HG03520 (cell line): ENCODE measurements at regions not wholly inside any gene's neighbourhood (a gene's known extent, or its start where the extent isn't known, plus 50 kb on each side); places are given as distances from the start of the nearest gene placed in this dataset.
A peak's percentile ranks its signal among the peaks of the same experiment; 100 is the strongest.
"Not testable (repeated sequence)": the region's sequence is repeated elsewhere in the genome, so short reads cannot be mapped to it uniquely, and the experiment has no call there.

Experiments used
- ATAC-seq: cut with Tn5 transposase; IDR thresholded peaks from one replicate; pipeline ENCODE4 v1.9.1; 2021; ENCODE audit warnings: mild to moderate bottlenecking, moderate library complexity; ENCODE audit not compliant: unreplicated experiment

DNA sequence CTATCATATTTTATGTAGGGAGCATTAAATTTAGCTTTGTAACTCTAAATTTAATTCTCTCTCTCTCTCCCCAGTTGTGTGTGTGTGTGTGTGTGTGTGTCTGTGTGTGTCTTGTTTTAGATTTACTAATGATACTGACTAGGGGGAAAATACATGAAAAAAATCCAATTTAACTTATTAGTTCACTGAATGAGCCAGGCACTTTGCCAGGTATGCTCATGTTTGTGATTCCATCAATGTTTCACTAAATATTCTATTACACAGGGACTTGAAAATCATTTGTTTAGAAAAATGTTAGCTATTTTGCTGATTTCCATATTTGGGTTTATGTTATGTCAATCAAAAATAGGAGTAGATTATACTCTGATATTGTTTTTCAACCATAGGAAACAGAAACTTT, 203.7 kb upstream of the ZNF804A start:
- ATAC-seq, result no peak

DNA sequence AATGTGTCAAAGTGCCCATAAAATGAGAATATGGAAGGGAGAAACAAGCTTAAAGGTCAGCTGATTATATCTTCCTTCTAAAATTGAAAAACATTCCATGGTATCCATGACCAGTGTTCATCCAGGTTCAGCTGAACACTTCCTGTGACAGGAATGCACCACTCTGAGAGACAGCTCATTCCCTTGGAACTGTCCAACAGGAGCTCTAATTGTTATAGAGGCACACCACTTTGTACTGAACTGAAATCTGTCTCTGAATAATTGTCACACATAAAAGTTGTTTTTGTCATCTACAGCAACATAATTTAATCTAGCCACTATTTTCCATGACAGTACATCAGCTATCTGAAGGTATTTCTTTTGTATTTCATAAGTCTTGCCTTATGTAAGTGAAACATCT, 195.9 kb upstream of the ZNF804A start:
- ATAC-seq, result no peak

DNA sequence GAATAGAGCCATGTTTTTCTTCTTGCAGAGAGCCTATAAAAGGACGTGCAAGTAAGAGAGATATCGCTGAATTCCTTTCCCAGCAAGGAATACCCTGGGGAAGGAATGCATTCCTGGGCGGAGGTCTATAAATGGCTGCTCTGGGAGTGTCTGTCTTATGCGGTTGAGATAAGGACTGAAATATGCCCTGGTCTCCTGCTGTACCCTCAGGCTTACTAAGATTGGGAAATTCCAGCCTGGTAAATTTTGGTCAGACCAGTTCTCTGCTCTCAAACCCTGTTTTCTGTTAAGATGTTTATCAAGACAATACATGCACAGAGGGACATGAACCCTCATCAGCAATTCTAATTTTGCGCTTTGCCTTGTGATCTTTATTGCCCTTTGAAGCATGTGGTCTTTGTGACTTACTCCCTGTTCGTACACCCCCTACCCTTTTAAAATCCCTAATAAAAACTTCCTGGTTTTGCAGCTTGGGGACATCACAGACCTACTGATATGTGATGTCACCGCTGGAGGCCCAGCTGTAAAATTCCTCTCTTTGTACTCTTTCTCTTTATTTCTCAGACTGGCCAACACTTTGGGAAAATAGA, 191.2 kb upstream of the ZNF804A start:
- ATAC-seq, result not testable (repeated sequence)

GRCh38 chr2:184410160-184410559, 188.2 kb upstream of the ZNF804A start:
- ATAC-seq, result no peak

DNA sequence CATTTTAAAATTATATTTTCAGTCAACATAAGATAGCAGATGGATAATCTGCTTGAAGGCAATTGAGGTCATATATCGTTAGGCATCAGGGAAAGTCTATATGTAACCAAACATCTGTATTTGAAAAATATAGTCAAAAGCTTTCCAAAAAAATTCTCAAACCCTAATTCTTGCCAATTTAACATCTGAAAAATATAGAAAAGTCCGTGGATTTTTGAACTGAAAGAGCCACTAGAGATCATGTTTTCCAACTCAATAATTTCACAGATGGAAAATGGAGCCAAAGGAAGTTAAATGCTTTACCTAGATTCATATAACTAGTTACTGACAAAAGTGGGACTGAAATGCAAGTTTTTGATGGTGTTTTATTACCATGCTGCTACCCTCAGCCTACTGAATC, 185.1 kb upstream of the ZNF804A start:
- ATAC-seq, result no peak

DNA sequence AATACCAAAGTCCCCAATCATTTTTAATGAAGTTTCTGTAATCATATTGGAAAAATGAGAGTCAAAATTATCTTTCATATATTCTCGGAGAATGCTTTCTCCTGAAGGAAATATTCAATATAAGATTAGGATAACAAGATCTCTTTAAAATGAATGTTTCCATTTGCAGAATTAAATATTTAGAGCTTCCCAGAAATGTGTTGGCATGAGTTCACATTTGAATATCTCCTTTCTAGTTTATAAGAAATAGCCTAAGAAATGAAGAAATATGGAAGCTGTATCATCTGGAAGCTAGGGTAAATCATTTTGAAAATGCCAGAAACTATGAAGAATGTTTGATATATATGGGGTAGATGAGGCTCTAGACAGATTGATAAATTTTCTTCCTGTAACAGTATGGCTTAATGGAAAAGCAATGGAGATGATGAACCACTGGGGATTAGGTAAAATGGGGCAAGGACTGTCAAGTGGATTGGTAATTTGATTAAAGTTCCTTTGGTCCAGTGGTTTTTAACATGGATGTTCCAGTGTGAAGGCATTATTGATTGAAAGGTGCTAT, 184.6 kb upstream of the ZNF804A start:
- ATAC-seq, result no peak

GRCh38 chr2:184416146-184416913, 182.0 kb upstream of the ZNF804A start:
- no peak for ATAC-seq

DNA sequence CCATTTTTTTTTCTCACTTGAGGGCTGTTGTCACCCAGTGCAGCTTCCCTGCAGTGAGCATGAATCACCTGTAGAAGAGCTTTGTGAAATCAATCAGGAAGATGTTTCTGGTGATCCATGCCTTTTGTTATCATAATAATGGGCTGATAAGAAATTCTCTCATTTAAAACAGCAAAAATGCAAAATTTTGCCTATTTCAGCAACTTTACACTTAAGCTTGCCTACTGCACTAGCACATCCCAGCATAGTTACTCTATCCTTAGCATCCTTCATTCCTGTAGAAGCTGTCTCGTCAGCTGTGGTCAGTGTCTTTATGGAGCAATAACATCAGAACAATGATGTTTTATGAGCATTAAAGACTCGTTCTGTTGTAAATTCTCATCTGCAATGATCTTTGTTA, 178.6 kb upstream of the ZNF804A start:
- no peak for ATAC-seq

DNA sequence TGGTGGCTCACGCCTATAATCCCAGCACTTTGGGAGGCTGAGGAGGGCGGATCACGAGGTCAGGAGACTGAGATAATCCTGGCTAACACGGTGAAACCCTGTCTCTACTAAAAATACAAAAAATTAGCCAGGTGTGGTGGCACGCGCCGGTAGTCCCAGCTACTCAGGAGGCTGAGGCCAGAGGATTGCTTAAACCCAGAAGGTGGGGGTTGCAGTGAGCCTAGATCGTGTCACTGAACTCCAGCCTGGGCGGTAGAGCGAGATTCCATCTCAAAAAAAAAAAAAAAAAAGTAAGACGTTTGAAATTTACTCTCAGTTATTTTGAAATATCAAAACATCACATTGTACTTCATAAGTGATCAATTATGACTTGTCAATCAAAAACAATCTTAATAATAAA, 176.9 kb upstream of the ZNF804A start:
- ATAC-seq, result not testable (repeated sequence)

DNA sequence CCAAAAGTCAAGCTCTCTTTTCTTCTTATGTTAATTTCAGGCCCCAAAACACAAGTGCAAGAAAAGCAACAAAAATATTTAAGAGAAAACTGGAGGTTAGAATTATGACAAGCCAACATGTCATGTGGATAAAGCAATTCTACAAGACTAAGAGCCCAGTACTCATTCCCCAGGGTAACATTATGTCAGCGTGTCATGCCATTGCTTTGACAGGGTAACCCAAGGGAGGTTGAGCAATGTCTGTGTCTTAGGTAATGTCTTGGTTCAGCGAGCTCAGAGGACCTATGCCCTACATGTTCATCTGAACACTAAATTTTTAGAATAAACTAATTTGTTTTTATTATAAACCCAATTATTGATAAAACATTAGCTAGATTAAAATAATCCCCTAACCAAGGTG, 173.2 kb upstream of the ZNF804A start:
- ATAC-seq, result no peak

DNA sequence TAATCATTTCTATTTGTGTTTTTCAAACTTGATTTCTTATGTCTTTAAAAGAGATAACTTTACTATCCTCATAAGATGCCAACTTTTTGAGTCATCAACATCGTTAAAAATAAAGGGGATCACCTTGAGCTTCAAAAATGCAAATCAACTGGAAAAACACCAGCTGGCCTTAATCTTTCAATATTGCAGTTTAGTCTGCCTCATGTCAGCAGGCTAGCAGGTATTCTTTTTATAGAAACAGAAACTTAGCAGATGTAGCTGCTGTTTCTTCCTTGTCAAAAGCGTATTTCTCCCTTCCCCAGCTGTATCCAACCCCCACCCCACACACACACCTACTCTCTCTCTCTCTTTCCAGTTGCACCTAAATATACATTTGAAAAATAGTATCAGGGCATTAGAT, 154.1 kb upstream of the ZNF804A start:
- peak; percentile 94 for ATAC-seq

GRCh38 chr2:184444623-184445223, 153.6 kb upstream of the ZNF804A start:
- peak; percentile 29 for ATAC-seq

GRCh38 chr2:184449760-184450159, 148.6 kb upstream of the ZNF804A start:
- ATAC-seq, result no peak

DNA sequence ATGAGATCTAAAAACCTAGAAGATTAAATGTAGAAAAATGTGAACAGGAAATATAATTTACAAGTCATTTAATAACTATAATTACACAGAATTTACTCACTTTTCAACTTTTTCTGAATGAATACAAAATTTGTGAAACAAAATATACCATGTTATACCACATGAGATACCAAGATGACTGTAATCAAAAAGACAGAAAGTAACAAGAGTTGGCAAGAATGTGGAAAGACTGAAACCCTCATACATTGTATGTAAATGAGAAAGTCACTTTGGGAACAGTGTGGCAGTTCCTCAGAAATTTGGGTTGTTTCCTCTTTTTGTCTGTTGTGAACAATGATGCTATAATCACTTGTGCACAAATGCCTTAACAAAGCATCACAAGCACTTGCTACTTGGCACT, 145.4 kb upstream of the ZNF804A start:
- no peak for ATAC-seq

DNA sequence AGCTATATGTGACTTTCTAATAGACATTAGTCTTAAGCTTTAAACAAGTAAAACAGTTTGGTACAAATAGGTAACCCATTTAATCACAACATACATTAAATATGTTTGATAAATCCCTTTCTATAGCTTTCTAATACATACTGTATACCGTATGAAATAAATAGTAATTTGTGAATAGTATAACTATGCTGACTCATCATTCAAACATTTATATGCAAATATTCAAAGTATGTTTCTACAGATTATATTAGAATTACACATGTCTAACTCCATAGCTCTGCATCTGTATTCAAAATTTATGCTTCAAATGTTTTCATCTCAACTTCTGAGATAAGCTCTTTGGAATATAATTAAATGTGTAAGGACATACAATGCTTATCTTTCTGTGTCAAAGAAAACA, 142.7 kb upstream of the ZNF804A start:
- ATAC-seq, result no peak

- ATAC-seq, result not testable (repeated sequence)
Observed at GRCh38 chr2:184456693-184457092, 141.6 kb upstream of the ZNF804A start.

DNA sequence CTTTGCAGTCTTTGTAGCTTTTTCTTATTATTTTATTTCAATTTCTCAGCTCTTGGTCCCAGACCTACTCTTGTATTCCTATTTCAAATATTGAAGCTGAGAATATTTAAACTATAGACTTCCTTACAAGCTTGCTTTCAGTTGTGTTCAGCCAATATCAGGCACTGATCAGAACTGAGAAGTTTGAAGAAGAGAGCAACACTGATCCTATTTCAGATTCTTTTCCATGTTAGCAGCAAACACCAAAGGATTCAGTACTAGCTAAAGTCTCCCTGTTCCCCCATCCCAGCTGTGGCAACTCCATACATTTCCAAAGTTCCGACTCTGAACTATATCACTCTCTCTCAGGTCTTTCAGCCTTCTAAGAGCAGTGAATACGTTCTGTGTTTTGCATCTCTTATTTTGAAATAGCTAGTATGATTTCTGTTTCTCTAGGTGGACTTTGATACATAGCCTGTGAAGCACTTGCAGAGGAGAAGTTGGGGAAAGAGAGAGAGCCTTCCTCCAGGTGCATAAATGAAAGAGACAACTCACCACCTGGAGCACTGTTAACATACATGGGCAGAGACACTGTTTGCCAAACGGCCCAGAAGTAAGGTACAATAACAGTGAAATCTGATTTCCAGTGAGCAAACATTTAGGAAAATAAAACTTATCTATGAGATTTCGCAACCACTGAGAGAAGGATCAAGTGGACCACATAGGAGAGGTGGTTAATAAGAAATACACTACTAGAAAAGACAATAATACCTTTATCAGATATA, 135.0 kb upstream of the ZNF804A start:
- ATAC-seq, result no peak

DNA sequence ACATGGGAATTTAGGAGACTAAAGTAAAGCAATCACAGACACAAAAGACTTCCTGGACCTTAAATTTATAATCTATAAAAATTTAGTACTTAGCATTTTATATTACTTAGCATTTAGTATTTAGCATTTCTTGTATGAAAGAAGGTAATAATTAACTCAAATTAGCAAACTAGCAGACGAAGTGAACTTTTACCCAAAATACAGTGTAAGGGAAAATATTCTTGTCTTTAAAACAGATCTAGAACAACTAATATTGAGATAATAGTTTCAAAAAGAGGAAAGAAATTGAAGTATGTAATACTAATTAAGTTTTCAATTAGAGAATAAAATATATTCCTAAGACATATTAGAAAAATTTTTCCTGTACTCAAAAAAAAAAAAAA, 134.5 kb upstream of the ZNF804A start:
- ATAC-seq, result no peak

- no peak for ATAC-seq
Observed at GRCh38 chr2:184468826-184469225, 129.5 kb upstream of the ZNF804A start.

DNA sequence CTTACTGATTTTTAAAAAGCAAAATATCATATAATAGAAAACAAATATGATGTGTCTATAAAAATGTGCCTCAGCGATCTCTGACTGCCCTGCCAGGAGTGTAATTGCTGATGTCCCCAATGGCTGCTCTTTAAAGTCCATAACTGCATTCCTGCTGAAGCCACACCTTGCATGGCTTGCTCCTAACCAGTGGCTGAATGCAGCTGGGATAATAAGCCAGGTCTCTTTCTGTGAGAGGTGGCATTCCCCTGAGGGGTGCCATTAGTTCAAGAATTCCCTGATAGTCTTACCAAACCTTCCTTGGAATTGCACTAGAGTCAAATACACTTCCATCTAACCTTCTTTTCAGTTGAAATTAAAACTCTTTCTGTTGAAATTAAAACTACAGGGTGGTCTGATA, 125.8 kb upstream of the ZNF804A start:
- no peak for ATAC-seq

- no peak for ATAC-seq
Observed at GRCh38 chr2:184481865-184482264, 116.5 kb upstream of the ZNF804A start.
